Brain microvascular endothelial cell (primary cell): ENCODE measurements at regions not wholly inside any gene's neighbourhood (a gene's known extent, or its start where the extent isn't known, plus 50 kb on each side); places are given as distances from the start of the nearest gene placed in this dataset.

Source experiments
- DNase-seq: peaks from one replicate; pipeline ENCODE4 v3.0.0-alpha.2; 2020
- H3K27ac ChIP-seq: fragments of 250-450 bp; sonication (Bioruptor Pico); 2 replicates; pipeline ENCODE4 v1.5.1; 2020; ENCODE audit warnings: mild to moderate bottlenecking, moderate library complexity
- H3K27me3 ChIP-seq: fragments of 250-450 bp; sonication (Bioruptor Pico); replicated peaks from 2 replicates; pipeline ENCODE4 v1.5.1; 2020; ENCODE audit warnings: mild to moderate bottlenecking
- H3K36me3 ChIP-seq: fragments of 250-450 bp; sonication (Bioruptor Pico); replicated peaks from 2 replicates; pipeline ENCODE4 v1.5.1; 2020; ENCODE audit warnings: mild to moderate bottlenecking
- H3K4me3 ChIP-seq: 2 replicates; pipeline ENCODE4 v1.5.1; 2011; ENCODE audit warnings: low read depth, mild to moderate bottlenecking, control low read depth, low read length, moderate library complexity
- CTCF ChIP-seq: IDR thresholded peaks from 2 replicates; pipeline ENCODE4 v1.5.1; 2011; ENCODE audit warnings: low read depth, mild to moderate bottlenecking, moderate library complexity, low read length, control low read depth, inconsistent platforms; ENCODE audit errors: missing control alignments
- in situ Hi-C: cut with HindIII; loops from 2 replicates; pipeline ENCODE4 v1.10.0; 2017; ENCODE audit warnings: low sequenced_read_pairs, low pct_ligation_motif_present

GRCh38 chr2:186113284-186113683 is 372.8 kb upstream of the ZC3H15 start:
- no peak for TF ChIP-seq CTCF
- DNase-seq: no peak
- Histone ChIP-seq H3K27ac (no peak overlapping the region), H3K36me3 (no peaks in the 10 kb centered on the region), H3K4me3 (no peak overlapping the region), H3K27me3 (no peaks in the 10 kb centered on the region)
- in situ Hi-C loops: no loop called here

GRCh38 chr2:186125156-186125555 is 360.9 kb upstream of the ZC3H15 start:
- Histone ChIP-seq H3K4me3 (no peak overlapping the region), H3K27ac (no peak overlapping the region), H3K27me3 (no peaks in the 10 kb centered on the region), H3K36me3 (no peaks in the 10 kb centered on the region)
- in situ Hi-C loops: no loop called here
- no peak for DNase-seq
- TF ChIP-seq CTCF: no peak

- no peaks in the 10 kb centered on the region for H3K27me3 ChIP-seq
- no peak for TF ChIP-seq CTCF
- no peak for DNase-seq
- in situ Hi-C loops: no loop called here
- no peak overlapping the region for H3K27ac ChIP-seq
- H3K4me3 ChIP-seq: no peak overlapping the region
- no peaks in the 10 kb centered on the region for H3K36me3 ChIP-seq
Measured at GRCh38 chr2:186125625-186126024, 360.4 kb upstream of the ZC3H15 start.

- no peak for TF ChIP-seq CTCF
- DNase-seq: no peak
- no peaks in the 10 kb centered on the region for H3K36me3 ChIP-seq
- H3K27ac ChIP-seq: no peak overlapping the region
- no peaks in the 10 kb centered on the region for H3K27me3 ChIP-seq
- no peak overlapping the region for H3K4me3 ChIP-seq
- in situ Hi-C loops: no loop called here
Measured at GRCh38 chr2:186126181-186126580, 359.9 kb upstream of the ZC3H15 start.

- in situ Hi-C loops: no loop called here
- peak; percentile 87 for DNase-seq
- Histone ChIP-seq H3K36me3 (no peaks in the 10 kb centered on the region), H3K27ac (peak overlapping the region; percentile 86), H3K27me3 (no peaks in the 10 kb centered on the region), H3K4me3 (no peak overlapping the region)
- no peak for TF ChIP-seq CTCF
Measured at GRCh38 chr2:186129767-186130581, 356.1 kb upstream of the ZC3H15 start.
